ENCODE measurements at regions not wholly inside any gene's neighbourhood (a gene's known extent, or its start where the extent isn't known, plus 50 kb on each side); places are given as distances from the start of the nearest gene placed in this dataset.

GRCh38 chr3:13240928-13241618, 167.8 kb upstream of the IQSEC1 start:
- Histone ChIP-seq H2BK5ac (ENCODE audit: low read depth, low read length, poor library complexity) (no peak overlapping the region), H3K4me3 (ENCODE audit: low read depth, low read length) (no peak overlapping the region), H3K9me3 (ENCODE audit: insufficient read depth, low read depth, low read length) (peaks cover 5% of the 10 kb centered on the region), H3K79me1 (ENCODE audit: low read length) (no peaks in the 10 kb centered on the region), H4K91ac (ENCODE audit: low read depth, low read length) (no peak overlapping the region), H3K18ac (ENCODE audit: low read length) (no peak overlapping the region), H3K36me3 (ENCODE audit: control insufficient read depth in 1 of 2, insufficient read depth in 2 of 2, low read length in 2 of 2) (no peaks in the 10 kb centered on the region), H3K23ac (ENCODE audit: low read length) (no peak overlapping the region), H3K9ac (ENCODE audit: low read length) (no peak overlapping the region), H3K27me3 (ENCODE audit: insufficient read depth, low read length) (no peaks in the 10 kb centered on the region), H4K12ac (ENCODE audit: low read depth, low read length) (no peak overlapping the region), H3K4ac (ENCODE audit: low read depth, low read length) (no peak overlapping the region), H3K4me2 (ENCODE audit: low read length) (no peak overlapping the region), H4K8ac (ENCODE audit: low read depth, low read length) (no peak overlapping the region), H3K14ac (ENCODE audit: low read length) (no peak overlapping the region), H2BK120ac (ENCODE audit: insufficient read depth, low read length, poor library complexity) (no peak overlapping the region), H3K27ac (ENCODE audit: low read depth, low read length) (no peak overlapping the region), H2AFZ (ENCODE audit: insufficient read depth, low read length, poor library complexity) (no peak overlapping the region), H3K79me2 (ENCODE audit: control insufficient read depth, insufficient read depth, low read length, poor library complexity) (no peaks in the 10 kb centered on the region), H3K4me1 (ENCODE audit: control insufficient read depth in 1 of 2, insufficient read depth in 2 of 2, low read length in 2 of 2) (no peaks in the 10 kb centered on the region), H2AK5ac (ENCODE audit: low read length) (no peak overlapping the region), H2BK12ac (ENCODE audit: low read length) (no peak overlapping the region)
- peak; percentile 88 to 94 for DNase-seq
- no CpG with 5 or more reads among the region's 17 CpGs for WGBS (ENCODE audit: extremely low coverage, insufficient coverage, insufficient read length)

GRCh38 chr3:13239467-13239760, 166.2 kb upstream of the IQSEC1 start:
- no peaks in the 10 kb centered on the region for H3K79me1 ChIP-seq (ENCODE audit: low read length)
- no peaks in the 10 kb centered on the region for H3K79me2 ChIP-seq (ENCODE audit: control insufficient read depth, insufficient read depth, low read length, poor library complexity)
- no peak overlapping the region for H3K4me2 ChIP-seq (ENCODE audit: low read length)
- H3K18ac ChIP-seq (ENCODE audit: low read length): no peak overlapping the region
- H3K4ac ChIP-seq (ENCODE audit: low read depth, low read length): no peak overlapping the region
- no peak overlapping the region for H2AFZ ChIP-seq (ENCODE audit: insufficient read depth, low read length, poor library complexity)
- H2BK12ac ChIP-seq (ENCODE audit: low read length): no peak overlapping the region
- H2BK120ac ChIP-seq (ENCODE audit: insufficient read depth, low read length, poor library complexity): no peak overlapping the region
- no peak overlapping the region for H4K12ac ChIP-seq (ENCODE audit: low read depth, low read length)
- H3K4me1 ChIP-seq (ENCODE audit: control insufficient read depth in 1 of 2, insufficient read depth in 2 of 2, low read length in 2 of 2): no peaks in the 10 kb centered on the region
- no peak for DNase-seq
- H4K91ac ChIP-seq (ENCODE audit: low read depth, low read length): no peak overlapping the region
- no peak overlapping the region for H4K8ac ChIP-seq (ENCODE audit: low read depth, low read length)
- no CpG with 5 or more reads among the region's 8 CpGs for WGBS (ENCODE audit: extremely low coverage, insufficient coverage, insufficient read length)
- no peak overlapping the region for H3K4me3 ChIP-seq (ENCODE audit: low read depth, low read length)
- H3K9ac ChIP-seq (ENCODE audit: low read length): no peak overlapping the region
- no peak overlapping the region for H2AK5ac ChIP-seq (ENCODE audit: low read length)
- H3K36me3 ChIP-seq (ENCODE audit: control insufficient read depth in 1 of 2, insufficient read depth in 2 of 2, low read length in 2 of 2): no peaks in the 10 kb centered on the region
- H3K23ac ChIP-seq (ENCODE audit: low read length): no peak overlapping the region
- H3K14ac ChIP-seq (ENCODE audit: low read length): no peak overlapping the region
- H3K9me3 ChIP-seq (ENCODE audit: insufficient read depth, low read depth, low read length): peaks cover 3% of the 10 kb centered on the region
- H3K27ac ChIP-seq (ENCODE audit: low read depth, low read length): no peak overlapping the region
- H2BK5ac ChIP-seq (ENCODE audit: low read depth, low read length, poor library complexity): no peak overlapping the region
- H3K27me3 ChIP-seq (ENCODE audit: insufficient read depth, low read length): no peaks in the 10 kb centered on the region

GRCh38 chr3:13238687-13239466, 165.6 kb upstream of the IQSEC1 start:
- no peak overlapping the region for H2BK120ac ChIP-seq (ENCODE audit: insufficient read depth, low read length, poor library complexity)
- H4K91ac ChIP-seq (ENCODE audit: low read depth, low read length): no peak overlapping the region
- no peak overlapping the region for H2AK5ac ChIP-seq (ENCODE audit: low read length)
- H2BK5ac ChIP-seq (ENCODE audit: low read depth, low read length, poor library complexity): no peak overlapping the region
- WGBS (ENCODE audit: extremely low coverage, insufficient coverage, insufficient read length): no CpG with 5 or more reads among the region's 18 CpGs
- no peak overlapping the region for H3K18ac ChIP-seq (ENCODE audit: low read length)
- H2AFZ ChIP-seq (ENCODE audit: insufficient read depth, low read length, poor library complexity): no peak overlapping the region
- no peak overlapping the region for H3K4ac ChIP-seq (ENCODE audit: low read depth, low read length)
- H3K36me3 ChIP-seq (ENCODE audit: control insufficient read depth in 1 of 2, insufficient read depth in 2 of 2, low read length in 2 of 2): no peaks in the 10 kb centered on the region
- H3K4me1 ChIP-seq (ENCODE audit: control insufficient read depth in 1 of 2, insufficient read depth in 2 of 2, low read length in 2 of 2): no peaks in the 10 kb centered on the region
- H3K9ac ChIP-seq (ENCODE audit: low read length): no peak overlapping the region
- H3K4me2 ChIP-seq (ENCODE audit: low read length): no peak overlapping the region
- no peak overlapping the region for H3K27ac ChIP-seq (ENCODE audit: low read depth, low read length)
- H3K27me3 ChIP-seq (ENCODE audit: insufficient read depth, low read length): no peaks in the 10 kb centered on the region
- no peak overlapping the region for H4K12ac ChIP-seq (ENCODE audit: low read depth, low read length)
- H2BK12ac ChIP-seq (ENCODE audit: low read length): no peak overlapping the region
- no peak for DNase-seq
- no peak overlapping the region for H3K14ac ChIP-seq (ENCODE audit: low read length)
- peaks cover 3% of the 10 kb centered on the region for H3K9me3 ChIP-seq (ENCODE audit: insufficient read depth, low read depth, low read length)
- no peaks in the 10 kb centered on the region for H3K79me2 ChIP-seq (ENCODE audit: control insufficient read depth, insufficient read depth, low read length, poor library complexity)
- H4K8ac ChIP-seq (ENCODE audit: low read depth, low read length): no peak overlapping the region
- H3K4me3 ChIP-seq (ENCODE audit: low read depth, low read length): no peak overlapping the region
- no peaks in the 10 kb centered on the region for H3K79me1 ChIP-seq (ENCODE audit: low read length)
- no peak overlapping the region for H3K23ac ChIP-seq (ENCODE audit: low read length)

GRCh38 chr3:13237776-13238490, 164.7 kb upstream of the IQSEC1 start:
- Histone ChIP-seq H3K4me1 (ENCODE audit: control insufficient read depth in 1 of 2, insufficient read depth in 2 of 2, low read length in 2 of 2) (no peaks in the 10 kb centered on the region), H4K91ac (ENCODE audit: low read depth, low read length) (no peak overlapping the region), H2BK12ac (ENCODE audit: low read length) (no peak overlapping the region), H3K4ac (ENCODE audit: low read depth, low read length) (no peak overlapping the region), H3K14ac (ENCODE audit: low read length) (no peak overlapping the region), H3K79me1 (ENCODE audit: low read length) (no peaks in the 10 kb centered on the region), H3K4me3 (ENCODE audit: low read depth, low read length) (no peak overlapping the region), H3K9ac (ENCODE audit: low read length) (no peak overlapping the region), H3K27me3 (ENCODE audit: insufficient read depth, low read length) (no peaks in the 10 kb centered on the region), H3K36me3 (ENCODE audit: control insufficient read depth in 1 of 2, insufficient read depth in 2 of 2, low read length in 2 of 2) (no peaks in the 10 kb centered on the region), H3K9me3 (ENCODE audit: insufficient read depth, low read depth, low read length) (peaks cover 3% of the 10 kb centered on the region), H2BK5ac (ENCODE audit: low read depth, low read length, poor library complexity) (no peak overlapping the region), H3K79me2 (ENCODE audit: control insufficient read depth, insufficient read depth, low read length, poor library complexity) (no peaks in the 10 kb centered on the region), H3K27ac (ENCODE audit: low read depth, low read length) (no peak overlapping the region), H2BK120ac (ENCODE audit: insufficient read depth, low read length, poor library complexity) (no peak overlapping the region), H3K23ac (ENCODE audit: low read length) (no peak overlapping the region), H3K18ac (ENCODE audit: low read length) (no peak overlapping the region), H2AK5ac (ENCODE audit: low read length) (no peak overlapping the region), H4K12ac (ENCODE audit: low read depth, low read length) (no peak overlapping the region), H4K8ac (ENCODE audit: low read depth, low read length) (no peak overlapping the region), H2AFZ (ENCODE audit: insufficient read depth, low read length, poor library complexity) (no peak overlapping the region), H3K4me2 (ENCODE audit: low read length) (no peak overlapping the region)
- WGBS (ENCODE audit: extremely low coverage, insufficient coverage, insufficient read length): no CpG with 5 or more reads among the region's 18 CpGs
- DNase-seq: no peak
